Upper lobe of left lung (tissue), 6 donors: ENCODE measurements at regions not wholly inside any gene's neighbourhood (a gene's known extent, or its start where the extent isn't known, plus 50 kb on each side); places are given as distances from the start of the nearest gene placed in this dataset.

Experiments
- ATAC-seq, 2 donors: fragments of 200-7000 bp; cut with Tn5 transposase; one replicate each; pipeline ENCODE4 v1.9.1; 2022; ENCODE audit warnings: mild to moderate bottlenecking in 2 of 2, moderate library complexity in 2 of 2; ENCODE audit not compliant: low FRiP score in 2 of 2
- DNase-seq, 2 donors: peaks; one replicate each; pipeline ENCODE4 v3.0.0-alpha.2; 2019 to 2020
- H3K27ac ChIP-seq, 4 donors: fragments of 200-600 bp; sonication (generic); one replicate each; pipeline ENCODE4 v1.5.1; 2016 to 2019
- H3K27me3 ChIP-seq, 4 donors: fragments of 200-600 bp; sonication (generic); one replicate each; pipeline ENCODE4 v1.5.1; 2017 to 2019
- H3K36me3 ChIP-seq, 4 donors: fragments of 200-600 bp; sonication (generic); one replicate each; pipeline ENCODE4 v1.5.1; 2016 to 2019
- H3K4me1 ChIP-seq, 4 donors: fragments of 200-600 bp; sonication (generic); one replicate each; pipeline ENCODE4 v1.5.1; 2018 to 2019
- H3K4me3 ChIP-seq, 4 donors: fragments of 200-600 bp; sonication (generic); one replicate each; pipeline ENCODE4 v1.5.1; 2017 to 2019; ENCODE audit warnings: mild to moderate bottlenecking in 2 of 4, moderate library complexity in 1 of 4
- H3K9me3 ChIP-seq, 4 donors: fragments of 200-600 bp; sonication (generic); one replicate each; pipeline ENCODE4 v1.5.1; 2018 to 2019
- CTCF ChIP-seq, 6 experiments: fragments of 450-650 bp in 4 of 6; fragments of 200-600 bp in 2 of 6; sonication (generic) in 2 of 6; IDR thresholded peaks; one replicate each; pipeline ENCODE4 v1.5.1; 2016 to 2019; ENCODE audit warnings: antibody characterized with exemption in 6 of 6
- EP300 ChIP-seq, 4 donors: sonication (generic); formaldehyde crosslinking; IDR thresholded peaks; one replicate each; pipeline ENCODE4 v1.5.1; 2017; ENCODE audit warnings: antibody characterized with exemption in 4 of 4, control low read depth in 2 of 4
- POLR2A ChIP-seq, 4 donors: fragments of 450-650 bp; IDR thresholded peaks; one replicate each; pipeline ENCODE4 v1.5.1; 2016 to 2017; ENCODE audit warnings: antibody characterized with exemption in 4 of 4, mild to moderate bottlenecking in 2 of 4
- POLR2AphosphoS5 ChIP-seq, 2 donors: sonication (generic); formaldehyde crosslinking; IDR thresholded peaks; one replicate each; pipeline ENCODE4 v1.5.1; 2017; ENCODE audit warnings: antibody characterized with exemption in 2 of 2
- WGBS, 2 donors: methylation state at CpG; one replicate each; pipeline ENCODE4 v1.1.5; 2017 to 2018; 5-methylcytosine and 5-hydroxymethylcytosine counted together
- donor health status: DM: no; HTN: no; CAD: no; lungs with moderate emphysema.
- donor health status: DM: no; HTN: yes; CAD: no; lungs with severe emphysema.

DNA sequence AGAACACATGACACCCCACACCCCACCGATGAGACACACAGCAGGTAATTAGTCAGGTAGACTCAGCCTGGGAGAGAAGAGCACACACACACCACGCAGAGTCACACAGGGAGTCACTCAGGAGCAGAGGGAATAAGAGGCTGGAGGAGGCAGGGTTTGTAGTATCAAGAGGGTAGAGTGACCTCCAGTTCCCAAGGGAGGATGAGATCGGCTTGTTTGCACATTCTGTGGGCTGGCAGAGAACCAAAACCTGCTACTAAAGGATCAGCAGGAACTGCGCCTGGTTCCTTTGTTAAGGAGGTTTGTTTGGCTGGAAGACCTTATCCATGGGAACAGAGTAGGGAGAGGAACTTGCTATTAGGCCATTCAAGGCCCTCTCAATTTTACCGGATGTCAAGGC lies 281.4 kb upstream of the SLCO3A1 start:
- ATAC-seq (peak in 1 of 2 donors; percentile 53), DNase-seq (peak in 1 of 2 donors; percentile 33)
- TF ChIP-seq POLR2AphosphoS5 (IDR thresholded peaks at IDR 0.05) (no peak), POLR2A (IDR thresholded peaks at IDR 0.05) (no peak), CTCF (IDR thresholded peaks at IDR 0.05) (no peak), EP300 (IDR thresholded peaks at IDR 0.05) (no peak)
- no peaks in the 10 kb centered on the region for H3K27me3 ChIP-seq
- H3K9me3 ChIP-seq = no peaks in the 10 kb centered on the region
- 34 to 45% methylated on average over 5 of the region's 5 CpGs for WGBS, 2 donors
- H3K4me3 ChIP-seq = no peak overlapping the region
- H3K4me1 ChIP-seq = no peaks in the 10 kb centered on the region
- H3K36me3 ChIP-seq = no peaks in the 10 kb centered on the region
- H3K27ac ChIP-seq = no peak overlapping the region

DNA sequence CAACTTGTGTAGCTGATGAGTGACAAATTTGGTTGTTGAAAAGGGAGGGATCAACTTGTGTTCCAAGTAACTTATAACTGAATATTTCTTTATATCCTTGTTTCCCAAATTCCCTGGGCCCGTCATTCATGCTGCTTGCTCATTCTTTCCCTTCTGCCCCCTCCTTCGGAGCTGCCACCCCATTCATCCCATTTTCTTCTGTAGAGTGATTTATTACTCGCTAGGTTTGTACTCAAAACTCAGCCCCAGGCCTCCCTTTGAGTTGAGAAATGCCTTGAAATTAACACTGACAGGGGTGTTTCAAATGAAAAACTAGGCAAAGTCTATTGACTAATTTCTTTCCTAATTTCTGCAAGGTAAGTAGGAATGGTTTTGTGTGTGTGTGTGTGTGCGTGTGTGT lies 277.4 kb upstream of the SLCO3A1 start:
- DNase-seq (no peak), ATAC-seq (no peak)
- H3K4me1 ChIP-seq = no peaks in the 10 kb centered on the region
- H3K4me3 ChIP-seq = no peak overlapping the region
- no peak overlapping the region for H3K27ac ChIP-seq
- WGBS, 2 donors = 78 to 83% methylated on average over 4 of the region's 4 CpGs
- no peaks in the 10 kb centered on the region for H3K27me3 ChIP-seq
- no peaks in the 10 kb centered on the region for H3K9me3 ChIP-seq
- no peaks in the 10 kb centered on the region for H3K36me3 ChIP-seq
- no peak for TF ChIP-seq CTCF (IDR thresholded peaks at IDR 0.05)
- no peak for TF ChIP-seq POLR2AphosphoS5 (IDR thresholded peaks at IDR 0.05)

- DNase-seq = no peak
- Histone ChIP-seq H3K36me3 (no peaks in the 10 kb centered on the region), H3K4me1 (no peaks in the 10 kb centered on the region), H3K9me3 (no peaks in the 10 kb centered on the region), H3K27me3 (no peaks in the 10 kb centered on the region), H3K27ac (no peak overlapping the region), H3K4me3 (no peak overlapping the region)
- TF ChIP-seq EP300 (IDR thresholded peaks at IDR 0.05) (no peak), POLR2AphosphoS5 (IDR thresholded peaks at IDR 0.05) (peak in 1 of 2 donors; percentile 11), POLR2A (IDR thresholded peaks at IDR 0.05) (no peak), CTCF (IDR thresholded peaks at IDR 0.05) (no peak)
- ATAC-seq = no peak
- WGBS, 2 donors = 57 to 62% methylated on average over 6 of the region's 6 CpGs
These were observed 275.0 kb upstream of the SLCO3A1 start for GRCh38 chr15:91578511-91578910.

DNA sequence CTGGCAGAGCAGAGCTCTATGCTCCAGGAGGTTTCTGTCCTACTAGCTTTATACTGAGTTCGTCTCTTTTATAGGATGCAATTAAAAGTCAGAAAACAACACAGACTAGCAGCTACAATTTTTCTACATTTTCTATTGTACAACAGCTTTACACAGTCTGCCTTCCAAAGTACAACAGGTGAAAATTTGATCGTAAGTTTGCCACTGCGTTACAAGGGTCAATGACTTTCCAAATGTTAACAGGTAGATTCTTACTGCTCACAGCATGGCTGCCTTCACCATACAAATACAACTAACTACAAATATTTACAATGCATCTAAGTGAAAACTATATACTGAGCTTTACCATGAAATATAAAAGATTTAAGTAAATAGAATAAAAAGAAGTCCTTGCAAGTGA lies 268.6 kb upstream of the SLCO3A1 start:
- Histone ChIP-seq H3K4me1 (no peaks in the 10 kb centered on the region), H3K9me3 (no peaks in the 10 kb centered on the region), H3K27ac (no peak overlapping the region), H3K27me3 (no peaks in the 10 kb centered on the region), H3K4me3 (no peak overlapping the region), H3K36me3 (no peaks in the 10 kb centered on the region)
- 92 to 93% methylated on average over 3 of the region's 3 CpGs for WGBS, 2 donors
- ATAC-seq = no peak
- TF ChIP-seq EP300 (IDR thresholded peaks at IDR 0.05) (no peak), POLR2AphosphoS5 (IDR thresholded peaks at IDR 0.05) (no peak), POLR2A (IDR thresholded peaks at IDR 0.05) (no peak), CTCF (IDR thresholded peaks at IDR 0.05) (no peak)
- DNase-seq = no peak

- no peak overlapping the region for H3K27ac ChIP-seq
- H3K4me3 ChIP-seq = no peak overlapping the region
- H3K9me3 ChIP-seq = no peaks in the 10 kb centered on the region
- WGBS, 2 donors = 58 to 68% methylated on average over 4 of the region's 4 CpGs
- ATAC-seq = no peak
- no peak for DNase-seq
- no peaks in the 10 kb centered on the region for H3K27me3 ChIP-seq
- H3K36me3 ChIP-seq = no peaks in the 10 kb centered on the region
- H3K4me1 ChIP-seq = no peaks in the 10 kb centered on the region
- TF ChIP-seq POLR2AphosphoS5 (IDR thresholded peaks at IDR 0.05) (no peak), POLR2A (IDR thresholded peaks at IDR 0.05) (no peak), EP300 (IDR thresholded peaks at IDR 0.05) (no peak), CTCF (IDR thresholded peaks at IDR 0.05) (no peak)
These were observed 266.9 kb upstream of the SLCO3A1 start for GRCh38 chr15:91586560-91586959.
